Smooth muscle cell (in vitro differentiated cells): ENCODE measurements at regions not wholly inside any gene's neighbourhood (a gene's known extent, or its start where the extent isn't known, plus 50 kb on each side); places are given as distances from the start of the nearest gene placed in this dataset.

Source experiments
- DNase-seq: peaks from one replicate; lab custom pipeline; 2025; ENCODE audit not compliant: unreplicated experiment; lab: John Stamatoyannopoulos, UW
- H2AFZ ChIP-seq: fragments of 200-600 bp; sonication (generic); 2 replicates; pipeline ENCODE4 v1.6.0; 2016; ENCODE audit warnings: antibody characterized with exemption, low read depth, mild to moderate bottlenecking
- H3F3A ChIP-seq: fragments of 200-600 bp; sonication (generic); 2 replicates; pipeline ENCODE4 v1.6.0; 2017; ENCODE audit warnings: antibody characterized with exemption, low read depth
- H3K27ac ChIP-seq: fragments of 200-600 bp; sonication (generic); 2 replicates; pipeline ENCODE4 v1.5.1; 2016; ENCODE audit warnings: low read depth, mild to moderate bottlenecking
- H3K27me3 ChIP-seq: fragments of 200-600 bp; sonication (generic); 2 replicates; pipeline ENCODE4 v1.6.1; 2016; ENCODE audit warnings: low read depth, mild to moderate bottlenecking
- H3K36me3 ChIP-seq: fragments of 200-600 bp; sonication (generic); 2 replicates; pipeline ENCODE4 v1.5.1; 2016; ENCODE audit warnings: low read depth
- H3K4me1 ChIP-seq: fragments of 200-600 bp; sonication (generic); 2 replicates; pipeline ENCODE4 v1.5.1; 2016; ENCODE audit warnings: low read depth
- H3K4me2 ChIP-seq: fragments of 200-600 bp; sonication (generic); 2 replicates; pipeline ENCODE4 v1.6.0; 2016; ENCODE audit warnings: mild to moderate bottlenecking
- H3K4me3 ChIP-seq: fragments of 200-600 bp; sonication (generic); 2 replicates; pipeline ENCODE4 v1.5.1; 2016; ENCODE audit warnings: mild to moderate bottlenecking
- H3K79me2 ChIP-seq: fragments of 200-600 bp; sonication (generic); 2 replicates; pipeline ENCODE4 v1.6.0; 2016; ENCODE audit warnings: low read depth, mild to moderate bottlenecking
- H3K9ac ChIP-seq: fragments of 200-600 bp; sonication (generic); 2 replicates; pipeline ENCODE4 v1.6.0; 2016; ENCODE audit warnings: low read depth
- H3K9me3 ChIP-seq: fragments of 200-600 bp; sonication (generic); replicated peaks from 2 replicates; pipeline ENCODE4 v1.5.1; 2016; ENCODE audit warnings: low read depth
- H4K20me1 ChIP-seq: fragments of 200-600 bp; sonication (generic); 2 replicates; pipeline ENCODE4 v1.6.0; 2016; ENCODE audit warnings: low read depth
- CTCF ChIP-seq: fragments of 200-600 bp; sonication (generic); IDR thresholded peaks from 2 replicates; pipeline ENCODE4 v1.5.1; 2017; ENCODE audit warnings: borderline replicate concordance, mild to moderate bottlenecking, antibody characterized with exemption; ENCODE audit not compliant: insufficient read depth, poor library complexity, severe bottlenecking
- WGBS: methylation state at CpG from one replicate; pipeline ENCODE4 v1.1.7; 2016; ENCODE audit warnings: low lambda C conversion rate; 5-methylcytosine and 5-hydroxymethylcytosine counted together

- H3F3A ChIP-seq, result no peaks in the 10 kb centered on the region
- peaks cover 18% of the 10 kb centered on the region for H3K27me3 ChIP-seq
- no peak for TF ChIP-seq CTCF
- no peaks in the 10 kb centered on the region for H3K9me3 ChIP-seq
- H4K20me1 ChIP-seq, result no peaks in the 10 kb centered on the region
- no peaks in the 10 kb centered on the region for H3K4me1 ChIP-seq
- 55% methylated on average over 4 of the region's 4 CpGs for WGBS
- no peak overlapping the region for H3K4me3 ChIP-seq
- H3K4me2 ChIP-seq, result no peak overlapping the region
- H2AFZ ChIP-seq, result no peak overlapping the region
- H3K36me3 ChIP-seq, result no peaks in the 10 kb centered on the region
- no peak overlapping the region for H3K9ac ChIP-seq
- no peak overlapping the region for H3K27ac ChIP-seq
- DNase-seq, result no peak
- no peaks in the 10 kb centered on the region for H3K79me2 ChIP-seq
Observed at GRCh38 chr15:93221759-93222158, 132.7 kb upstream of the RGMA start.

GRCh38 chr15:93219859-93220420, 130.9 kb upstream of the RGMA start:
- no peak for DNase-seq
- H3K9me3 ChIP-seq, result no peaks in the 10 kb centered on the region
- H2AFZ ChIP-seq, result no peak overlapping the region
- WGBS, result 88% methylated on average over 2 of the region's 2 CpGs
- no peak overlapping the region for H3K4me3 ChIP-seq
- peaks cover 9% of the 10 kb centered on the region for H3K27me3 ChIP-seq
- H3K9ac ChIP-seq, result no peak overlapping the region
- no peaks in the 10 kb centered on the region for H3K4me1 ChIP-seq
- H3K79me2 ChIP-seq, result no peaks in the 10 kb centered on the region
- TF ChIP-seq CTCF, result no peak
- H3K27ac ChIP-seq, result no peak overlapping the region
- H4K20me1 ChIP-seq, result no peaks in the 10 kb centered on the region
- no peaks in the 10 kb centered on the region for H3F3A ChIP-seq
- H3K4me2 ChIP-seq, result no peak overlapping the region
- no peaks in the 10 kb centered on the region for H3K36me3 ChIP-seq

- Histone ChIP-seq H4K20me1 (no peaks in the 10 kb centered on the region), H3K4me2 (no peak overlapping the region), H3K27ac (no peak overlapping the region), H3K79me2 (no peaks in the 10 kb centered on the region), H3K9ac (no peak overlapping the region), H2AFZ (no peak overlapping the region), H3K4me1 (no peaks in the 10 kb centered on the region), H3K4me3 (no peak overlapping the region), H3K27me3 (no peaks in the 10 kb centered on the region), H3K36me3 (no peaks in the 10 kb centered on the region), H3K9me3 (no peaks in the 10 kb centered on the region), H3F3A (no peaks in the 10 kb centered on the region)
- no peak for DNase-seq
- TF ChIP-seq CTCF, result no peak
- WGBS, result 93% methylated on average over 1 of the region's 1 CpG
Observed at GRCh38 chr15:93217343-93217742, 128.3 kb upstream of the RGMA start.

- H3K4me3 ChIP-seq, result no peak overlapping the region
- H3K4me1 ChIP-seq, result no peaks in the 10 kb centered on the region
- no peak for DNase-seq
- H3K27ac ChIP-seq, result no peak overlapping the region
- no peaks in the 10 kb centered on the region for H3K9me3 ChIP-seq
- no peak overlapping the region for H2AFZ ChIP-seq
- H3F3A ChIP-seq, result no peaks in the 10 kb centered on the region
- no peak for TF ChIP-seq CTCF
- H4K20me1 ChIP-seq, result no peaks in the 10 kb centered on the region
- no peaks in the 10 kb centered on the region for H3K79me2 ChIP-seq
- no peaks in the 10 kb centered on the region for H3K36me3 ChIP-seq
- WGBS, result 94% methylated on average over 3 of the region's 3 CpGs
- H3K9ac ChIP-seq, result no peak overlapping the region
- H3K27me3 ChIP-seq, result no peaks in the 10 kb centered on the region
- H3K4me2 ChIP-seq, result no peak overlapping the region
Observed at GRCh38 chr15:93214106-93214505, 125.1 kb upstream of the RGMA start.
